ENCODE measurements at regions not wholly inside any gene's neighbourhood (a gene's known extent, or its start where the extent isn't known, plus 50 kb on each side); places are given as distances from the start of the nearest gene placed in this dataset.

GRCh38 chr1:80003250-80003649, 996.7 kb upstream of the ADGRL4 start:
- Histone ChIP-seq H3F3A (ENCODE audit: insufficient read depth, low read length) (no peaks in the 10 kb centered on the region), H3K9me3 (ENCODE audit: low read length) (no peaks in the 10 kb centered on the region), H3K27me3 (ENCODE audit: insufficient read depth, low read length) (no peaks in the 10 kb centered on the region), H3K9ac (ENCODE audit: low read length) (no peak overlapping the region), H3K9me2 (ENCODE audit: low read depth, low read length) (no peaks in the 10 kb centered on the region), H3K79me2 (ENCODE audit: insufficient read depth, low read length) (no peaks in the 10 kb centered on the region), H3K27ac (ENCODE audit: low read depth, low read length, poor library complexity, severe bottlenecking) (no peak overlapping the region), H3K4me1 (ENCODE audit: insufficient read depth, low read length, severe bottlenecking) (no peaks in the 10 kb centered on the region), H3K4me3 (ENCODE audit: low read depth, low read length, poor library complexity, severe bottlenecking) (no peak overlapping the region), H2AFZ (ENCODE audit: low read length) (no peak overlapping the region), H3K36me3 (ENCODE audit: insufficient read depth, low read length) (no peaks in the 10 kb centered on the region), H4K20me1 (ENCODE audit: insufficient read depth, low read length) (no peaks in the 10 kb centered on the region), H3K4me2 (ENCODE audit: low read length) (no peak overlapping the region)
- no peak for TF ChIP-seq CTCF (IDR thresholded peaks at IDR 0.05; ENCODE audit: low read length)
- TF ChIP-seq EZH2 (IDR thresholded peaks at IDR 0.05; ENCODE audit: borderline replicate concordance, low read length): no peak

GRCh38 chr1:79988401-79988800, 981.9 kb upstream of the ADGRL4 start:
- TF ChIP-seq CTCF (IDR thresholded peaks at IDR 0.05; ENCODE audit: low read length): no peak
- no peak for TF ChIP-seq EZH2 (IDR thresholded peaks at IDR 0.05; ENCODE audit: borderline replicate concordance, low read length)
- H4K20me1 ChIP-seq (ENCODE audit: insufficient read depth, low read length): no peaks in the 10 kb centered on the region
- no peaks in the 10 kb centered on the region for H3K4me1 ChIP-seq (ENCODE audit: insufficient read depth, low read length, severe bottlenecking)

GRCh38 chr1:79982211-79982610, 975.7 kb upstream of the ADGRL4 start:
- no peaks in the 10 kb centered on the region for H3K9me2 ChIP-seq (ENCODE audit: low read depth, low read length)
- no peaks in the 10 kb centered on the region for H3K36me3 ChIP-seq (ENCODE audit: insufficient read depth, low read length)
- H3K27ac ChIP-seq (ENCODE audit: low read depth, low read length, poor library complexity, severe bottlenecking): no peak overlapping the region
- TF ChIP-seq EZH2 (IDR thresholded peaks at IDR 0.05; ENCODE audit: borderline replicate concordance, low read length): no peak
- TF ChIP-seq CTCF (IDR thresholded peaks at IDR 0.05; ENCODE audit: low read length): no peak
- H3F3A ChIP-seq (ENCODE audit: insufficient read depth, low read length): no peaks in the 10 kb centered on the region
- H3K27me3 ChIP-seq (ENCODE audit: insufficient read depth, low read length): no peaks in the 10 kb centered on the region
- no peak overlapping the region for H2AFZ ChIP-seq (ENCODE audit: low read length)
- H3K9me3 ChIP-seq (ENCODE audit: low read length): no peaks in the 10 kb centered on the region
- no peaks in the 10 kb centered on the region for H4K20me1 ChIP-seq (ENCODE audit: insufficient read depth, low read length)
- no peak overlapping the region for H3K9ac ChIP-seq (ENCODE audit: low read length)
- no peaks in the 10 kb centered on the region for H3K79me2 ChIP-seq (ENCODE audit: insufficient read depth, low read length)
- H3K4me3 ChIP-seq (ENCODE audit: low read depth, low read length, poor library complexity, severe bottlenecking): no peak overlapping the region
- H3K4me2 ChIP-seq (ENCODE audit: low read length): no peak overlapping the region
- no peaks in the 10 kb centered on the region for H3K4me1 ChIP-seq (ENCODE audit: insufficient read depth, low read length, severe bottlenecking)

More at GRCh38 chr1:79988401-79988800, 981.9 kb upstream of the ADGRL4 start:
- H3K4me2 ChIP-seq (ENCODE audit: low read length): no peak overlapping the region
- no peaks in the 10 kb centered on the region for H3K9me2 ChIP-seq (ENCODE audit: low read depth, low read length)
- no peak overlapping the region for H3K9ac ChIP-seq (ENCODE audit: low read length)
- no peak overlapping the region for H2AFZ ChIP-seq (ENCODE audit: low read length)
- H3K9me3 ChIP-seq (ENCODE audit: low read length): no peaks in the 10 kb centered on the region
- H3K79me2 ChIP-seq (ENCODE audit: insufficient read depth, low read length): no peaks in the 10 kb centered on the region
- H3K27me3 ChIP-seq (ENCODE audit: insufficient read depth, low read length): no peaks in the 10 kb centered on the region
- no peak overlapping the region for H3K4me3 ChIP-seq (ENCODE audit: low read depth, low read length, poor library complexity, severe bottlenecking)
- H3F3A ChIP-seq (ENCODE audit: insufficient read depth, low read length): no peaks in the 10 kb centered on the region
- H3K36me3 ChIP-seq (ENCODE audit: insufficient read depth, low read length): no peaks in the 10 kb centered on the region
- H3K27ac ChIP-seq (ENCODE audit: low read depth, low read length, poor library complexity, severe bottlenecking): no peak overlapping the region
